ENCODE measurements at regions not wholly inside any gene's neighbourhood (a gene's known extent, or its start where the extent isn't known, plus 50 kb on each side); places are given as distances from the start of the nearest gene placed in this dataset.

DNA sequence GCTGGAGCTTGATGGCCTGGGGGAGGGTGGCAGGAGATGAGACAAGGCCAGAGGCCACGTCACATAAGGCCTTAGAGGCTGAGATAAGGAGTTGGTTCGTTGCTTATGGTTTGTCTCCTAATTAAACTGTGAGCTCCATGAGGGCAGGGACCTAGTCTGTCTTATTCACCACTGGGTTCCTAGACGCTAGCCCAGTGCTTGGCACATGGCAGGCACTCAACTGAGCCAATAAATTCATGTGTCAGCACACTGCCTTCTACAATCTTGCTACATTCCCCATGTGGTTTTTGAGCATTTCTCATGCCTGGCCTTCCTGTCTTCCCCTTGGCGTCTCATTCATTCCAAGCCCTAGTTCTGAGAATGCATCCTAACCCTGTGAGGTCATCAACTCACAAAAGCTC is 92.5 kb upstream of the MED13L start:
- TF ChIP-seq, protein P1, sequence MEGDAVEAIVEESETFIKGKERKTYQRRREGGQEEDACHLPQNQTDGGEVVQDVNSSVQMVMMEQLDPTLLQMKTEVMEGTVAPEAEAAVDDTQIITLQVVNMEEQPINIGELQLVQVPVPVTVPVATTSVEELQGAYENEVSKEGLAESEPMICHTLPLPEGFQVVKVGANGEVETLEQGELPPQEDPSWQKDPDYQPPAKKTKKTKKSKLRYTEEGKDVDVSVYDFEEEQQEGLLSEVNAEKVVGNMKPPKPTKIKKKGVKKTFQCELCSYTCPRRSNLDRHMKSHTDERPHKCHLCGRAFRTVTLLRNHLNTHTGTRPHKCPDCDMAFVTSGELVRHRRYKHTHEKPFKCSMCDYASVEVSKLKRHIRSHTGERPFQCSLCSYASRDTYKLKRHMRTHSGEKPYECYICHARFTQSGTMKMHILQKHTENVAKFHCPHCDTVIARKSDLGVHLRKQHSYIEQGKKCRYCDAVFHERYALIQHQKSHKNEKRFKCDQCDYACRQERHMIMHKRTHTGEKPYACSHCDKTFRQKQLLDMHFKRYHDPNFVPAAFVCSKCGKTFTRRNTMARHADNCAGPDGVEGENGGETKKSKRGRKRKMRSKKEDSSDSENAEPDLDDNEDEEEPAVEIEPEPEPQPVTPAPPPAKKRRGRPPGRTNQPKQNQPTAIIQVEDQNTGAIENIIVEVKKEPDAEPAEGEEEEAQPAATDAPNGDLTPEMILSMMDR (IDR thresholded peaks at IDR 0.05; ENCODE audit: borderline replicate concordance, insufficient read depth, low read depth, low read length), result no peak
- H3K4me3 ChIP-seq (ENCODE audit: low read depth, low read length), result no peak overlapping the region

DNA sequence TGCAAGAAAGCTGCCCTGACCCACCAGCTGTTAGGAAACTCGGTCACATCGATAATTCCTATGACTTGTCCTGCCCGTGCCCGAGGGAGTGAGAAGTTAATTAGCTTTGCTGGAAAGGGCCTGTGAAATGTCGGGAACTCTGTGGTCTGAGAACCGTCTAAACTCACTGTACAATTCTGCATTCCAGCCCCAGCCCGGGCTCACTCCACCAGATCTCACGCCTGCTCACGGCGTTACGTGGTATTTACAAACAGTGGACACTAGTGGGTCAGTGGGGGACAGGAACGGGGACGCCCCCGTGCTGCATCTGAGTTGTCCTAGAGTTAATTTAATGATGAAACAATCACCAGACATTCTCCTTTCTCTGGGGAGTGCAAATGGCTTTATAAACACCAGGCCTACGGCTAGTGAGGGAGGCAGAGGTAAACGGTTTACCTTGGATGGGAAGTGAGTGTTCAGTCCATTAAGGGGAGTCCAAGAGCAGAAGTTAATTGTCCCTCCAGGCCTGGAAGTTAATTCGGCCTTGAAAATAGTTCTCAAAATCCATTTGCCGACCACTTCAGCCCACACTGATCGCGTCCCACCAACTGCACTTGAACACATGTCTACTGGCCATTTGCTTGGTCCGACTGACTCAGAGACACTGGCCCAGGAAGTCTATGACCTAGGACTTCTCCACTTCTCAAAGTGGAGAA is 93.5 kb upstream of the MED13L start:
- TF ChIP-seq, protein P1 (IDR thresholded peaks at IDR 0.05; ENCODE audit: borderline replicate concordance, insufficient read depth, low read depth, low read length), result no peak

DNA sequence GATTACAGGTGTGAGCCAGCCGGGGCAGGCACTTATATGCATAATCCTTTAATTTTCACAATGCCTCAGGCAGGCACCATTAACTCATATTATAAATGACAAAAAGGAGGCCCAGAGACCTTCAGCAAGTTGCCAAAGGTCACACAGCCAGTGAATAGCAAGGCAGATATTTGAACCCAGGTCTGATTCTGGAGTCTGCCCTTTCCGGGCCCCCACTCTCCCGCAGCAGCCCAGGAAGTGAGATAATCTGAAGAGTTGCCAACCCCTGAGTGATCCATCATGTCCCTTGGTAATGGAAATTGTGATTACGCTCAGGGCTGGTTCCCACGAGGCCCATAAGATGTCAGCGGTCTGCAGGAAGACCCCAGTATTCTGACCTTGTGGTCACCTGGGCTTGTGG is 95.3 kb upstream of the MED13L start:
- no peak overlapping the region for H3K4me3 ChIP-seq (ENCODE audit: low read depth, low read length)
- TF ChIP-seq, protein P1 (IDR thresholded peaks at IDR 0.05; ENCODE audit: borderline replicate concordance, insufficient read depth, low read depth, low read length), result no peak

More for the DNA sequence above, 93.5 kb upstream of the MED13L start:
- no peak overlapping the region for H3K4me3 ChIP-seq (ENCODE audit: low read depth, low read length)

DNA sequence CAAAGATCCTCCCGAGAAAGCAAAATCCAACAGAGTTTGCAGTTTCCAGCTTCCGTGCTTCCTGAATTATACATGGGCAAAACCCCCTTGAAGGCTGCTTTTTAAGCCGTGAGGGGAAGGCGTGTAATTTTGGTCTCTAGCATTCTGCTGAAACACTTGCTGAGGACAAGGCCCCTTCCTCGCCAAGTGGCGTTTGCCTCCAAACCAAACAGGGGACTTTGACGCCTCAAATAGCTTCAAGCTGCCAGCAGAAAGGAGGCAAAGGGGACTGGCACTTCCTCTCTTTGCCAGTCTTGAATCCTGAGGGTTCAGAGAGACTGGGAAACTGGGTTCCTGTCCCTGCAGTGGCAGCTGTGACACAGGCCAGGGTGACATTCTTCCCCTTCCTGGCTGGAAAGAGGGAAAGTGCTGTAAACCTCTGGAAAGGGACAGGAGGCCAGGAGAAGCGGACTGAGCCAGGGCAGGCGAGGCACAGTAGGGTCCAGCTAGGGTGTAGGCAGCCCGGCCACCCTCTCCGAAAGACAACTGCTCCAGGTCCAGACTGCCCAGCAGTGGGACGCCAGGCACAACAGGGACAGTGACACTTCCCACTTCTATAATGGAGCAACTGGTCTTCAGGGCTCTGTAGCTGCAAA is 96.2 kb upstream of the MED13L start:
- TF ChIP-seq, protein P1 (IDR thresholded peaks at IDR 0.05; ENCODE audit: borderline replicate concordance, insufficient read depth, low read depth, low read length), result no peak
- no peak overlapping the region for H3K4me3 ChIP-seq (ENCODE audit: low read depth, low read length)

DNA sequence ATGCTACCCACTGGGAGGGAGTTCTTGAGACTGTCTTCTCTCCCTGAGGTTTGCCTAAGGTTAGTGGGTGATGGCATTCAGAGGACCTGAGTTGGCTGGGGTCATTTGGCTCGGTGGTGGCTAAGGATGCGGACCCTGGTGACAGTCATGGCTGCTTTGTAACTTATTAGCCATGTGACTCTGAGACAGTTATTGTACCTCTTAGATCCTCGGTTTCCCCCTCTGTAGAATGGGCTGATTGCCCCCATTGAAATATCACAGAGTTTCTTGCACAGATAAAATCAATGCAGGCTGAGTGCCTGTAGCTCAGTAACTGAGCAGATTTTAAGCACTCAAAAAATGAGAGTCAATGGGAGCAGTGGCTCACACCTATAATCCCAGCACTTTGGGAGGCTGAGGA is 96.7 kb upstream of the MED13L start:
- TF ChIP-seq, protein P1 (IDR thresholded peaks at IDR 0.05; ENCODE audit: borderline replicate concordance, insufficient read depth, low read depth, low read length), result no peak
- no peak overlapping the region for H3K4me3 ChIP-seq (ENCODE audit: low read depth, low read length)

DNA sequence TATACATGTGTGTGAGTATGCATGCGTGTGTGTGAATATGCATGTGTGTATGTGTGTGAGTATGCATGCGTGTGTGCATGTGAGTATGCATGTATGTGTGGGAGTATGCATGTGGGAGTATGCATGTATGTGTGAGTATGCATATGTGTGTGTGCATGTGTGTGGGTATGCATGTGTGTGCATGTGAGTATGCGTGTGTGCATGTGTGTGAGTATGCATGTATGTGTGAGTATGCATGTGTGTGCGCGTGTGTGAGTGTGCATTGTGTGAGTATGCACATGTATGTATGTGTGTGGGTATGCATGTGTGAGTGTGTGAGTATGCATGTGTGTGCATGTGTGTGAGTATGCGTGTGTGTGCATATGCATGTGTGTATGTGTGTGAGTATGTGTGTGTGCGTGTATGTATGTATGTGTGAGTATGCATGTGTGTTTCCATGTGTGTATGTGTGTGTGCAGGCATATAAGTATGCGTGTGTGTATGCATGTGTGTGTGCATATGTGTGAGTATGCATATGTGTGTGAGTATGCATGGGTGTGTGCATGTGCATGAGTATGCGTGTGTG is 97.9 kb upstream of the MED13L start:
- no peak overlapping the region for H3K4me3 ChIP-seq (ENCODE audit: low read depth, low read length)
- TF ChIP-seq, protein P1 (IDR thresholded peaks at IDR 0.05; ENCODE audit: borderline replicate concordance, insufficient read depth, low read depth, low read length), result no peak

Data from GM12875 (cell line).